ENCODE measurements at regions not wholly inside any gene's neighbourhood (a gene's known extent, or its start where the extent isn't known, plus 50 kb on each side); places are given as distances from the start of the nearest gene placed in this dataset.
A peak's percentile ranks its signal among the peaks of the same experiment; 100 is the strongest.
"Not testable (repeated sequence)": the region's sequence is repeated elsewhere in the genome, so short reads cannot be mapped to it uniquely, and the experiment has no call there.

DNA sequence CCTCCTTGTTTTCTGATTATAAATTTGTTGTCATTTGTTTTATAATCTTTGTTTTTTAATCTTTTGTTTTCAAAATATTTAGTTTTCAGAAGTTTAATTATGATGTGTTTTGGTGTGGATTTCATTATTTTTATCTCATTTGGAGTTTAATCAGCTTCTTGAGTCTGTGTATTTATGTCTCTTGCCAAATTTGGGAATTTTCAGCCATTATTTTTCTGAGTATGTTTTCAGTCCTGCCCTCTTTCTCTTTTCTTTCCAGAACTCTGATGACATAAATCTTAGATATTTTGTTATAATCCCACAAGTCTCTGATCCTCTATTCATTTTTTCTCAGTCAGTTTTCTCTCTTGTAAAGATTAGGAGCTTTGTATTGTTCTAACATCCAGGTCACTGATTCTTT lies 89.8 kb downstream of the RHOU start:
- DNase-seq = no peak

DNA sequence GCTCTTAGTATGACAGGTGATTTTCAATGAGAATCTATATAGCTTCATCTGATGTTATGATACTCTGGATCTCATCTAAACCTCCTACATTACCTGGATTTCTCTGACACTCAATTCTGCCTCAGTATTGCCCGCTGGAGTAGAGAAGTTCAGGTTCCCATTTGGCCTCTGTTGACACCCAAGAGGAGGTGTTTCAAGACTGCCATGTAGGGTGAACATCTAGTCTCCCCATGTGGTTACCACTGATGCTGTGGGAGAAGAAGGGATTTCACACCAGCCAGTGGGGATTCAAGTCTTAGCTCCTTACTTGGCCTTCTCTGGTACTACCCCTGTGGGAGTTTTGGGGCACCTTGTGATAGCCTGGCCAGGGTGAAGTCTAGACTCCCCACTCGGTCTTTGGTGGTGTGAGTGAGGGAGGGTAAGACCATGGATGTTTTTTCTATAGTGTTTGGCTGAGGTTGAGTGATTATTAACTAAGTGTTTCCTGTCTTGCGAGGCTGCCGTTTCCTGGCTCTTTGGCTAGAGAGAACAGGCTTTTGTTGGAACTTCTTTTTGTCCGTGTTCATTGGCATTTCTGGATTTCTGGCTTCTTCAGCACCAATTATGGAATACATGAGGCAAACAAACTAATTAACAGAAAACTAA lies 90.7 kb downstream of the RHOU start:
- DNase-seq = no peak

DNA sequence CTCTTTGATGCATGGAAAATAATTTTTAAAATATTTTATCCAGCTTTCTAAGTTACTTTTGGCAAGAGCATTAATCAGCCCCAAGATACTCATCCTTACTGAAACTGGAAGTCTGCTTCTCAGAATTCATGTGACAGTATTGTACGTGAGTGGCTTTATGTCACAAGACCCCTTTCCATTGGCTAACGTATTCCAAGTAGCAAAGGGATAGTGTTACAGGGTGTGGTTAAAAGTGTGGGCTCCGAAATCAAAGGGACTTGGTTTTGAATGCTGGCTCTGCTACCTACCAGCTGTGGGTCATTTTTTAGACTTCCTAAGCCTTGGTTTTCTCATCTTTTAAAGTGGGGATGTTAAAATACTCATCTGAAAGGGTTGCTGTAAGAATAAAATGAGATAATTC lies 91.7 kb downstream of the RHOU start:
- DNase-seq = no peak

DNA sequence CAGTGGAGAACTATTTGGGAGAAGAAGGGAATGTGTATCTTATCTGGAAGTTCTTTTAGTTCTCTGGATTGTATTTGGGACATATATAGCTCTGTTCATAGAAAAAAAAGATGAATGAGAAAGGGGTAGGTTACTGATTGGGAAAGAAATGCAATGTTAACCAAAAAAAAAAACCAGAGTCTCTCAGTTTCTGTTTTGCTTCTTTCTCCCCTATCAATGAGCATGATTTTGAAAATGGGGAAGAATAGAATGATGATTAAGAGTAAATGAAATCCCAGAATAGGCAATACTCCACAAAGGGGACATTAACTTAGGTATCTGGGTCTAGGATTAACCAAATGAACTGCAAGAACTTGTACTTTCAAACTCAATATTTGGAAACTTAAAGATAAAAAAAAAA lies 92.9 kb downstream of the RHOU start:
- no peak for DNase-seq

DNA sequence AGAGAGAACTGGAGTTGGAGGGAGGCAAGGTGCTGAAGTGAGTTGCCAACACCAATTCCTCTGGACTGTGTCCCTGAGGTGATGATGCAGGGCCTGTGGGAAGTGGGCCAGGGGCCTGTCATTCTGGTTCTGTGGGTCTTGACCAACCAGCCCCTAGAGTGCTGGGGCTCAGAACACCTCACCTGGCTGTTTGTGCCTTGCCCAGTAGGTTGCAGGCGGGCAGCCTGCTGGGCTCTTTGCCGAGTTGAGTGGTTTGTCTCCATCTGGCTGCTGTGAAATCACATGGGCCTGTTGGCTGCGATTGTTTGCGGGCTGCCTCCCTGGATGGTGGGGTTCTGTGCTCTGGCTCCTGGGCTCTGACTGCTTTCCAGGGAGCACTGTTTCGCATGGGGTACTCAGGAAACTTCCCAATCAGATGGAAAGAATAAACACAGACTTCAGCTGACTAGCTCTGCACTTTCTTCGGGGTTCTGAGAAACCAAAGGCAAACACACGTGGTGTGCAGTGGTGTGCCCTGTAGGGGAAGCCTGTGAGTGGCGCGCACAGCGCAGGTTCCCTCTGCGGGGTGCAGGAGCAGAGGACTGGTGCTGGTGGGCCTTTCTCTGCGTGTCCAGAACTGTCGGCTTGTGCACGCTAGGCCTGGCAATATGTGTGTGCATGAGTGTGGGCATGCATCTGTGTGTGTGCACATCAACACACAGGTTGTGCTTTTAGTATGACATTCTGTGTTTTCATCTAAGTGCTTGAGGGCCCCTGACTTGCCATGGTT lies 95.1 kb downstream of the RHOU start:
- no peak for DNase-seq

DNA sequence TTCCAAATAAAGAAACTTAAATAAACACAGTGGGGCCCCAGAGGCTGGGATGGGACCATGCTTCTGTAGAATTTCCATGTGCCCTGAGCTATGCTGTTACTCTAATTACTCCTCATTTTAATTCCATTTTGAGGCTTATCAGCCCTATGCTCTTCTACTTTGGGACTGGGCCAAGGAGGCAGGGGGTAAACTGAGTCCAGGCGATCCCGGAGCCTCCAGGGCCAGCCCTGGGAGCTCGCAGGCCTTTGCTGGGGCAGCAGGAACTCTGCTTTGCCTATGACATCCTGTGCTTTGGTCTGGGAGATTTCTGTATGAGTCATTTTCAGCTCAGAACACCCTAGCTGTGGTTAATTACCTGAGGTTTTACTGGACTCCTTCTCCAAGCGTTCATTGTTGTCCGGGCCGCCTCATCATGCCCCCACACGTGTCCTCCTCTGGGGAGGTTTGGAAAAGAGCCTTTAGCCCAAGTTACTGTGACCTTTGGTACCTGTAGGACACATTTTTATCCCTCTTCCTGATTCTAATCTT lies 95.7 kb downstream of the RHOU start:
- DNase-seq = peak; percentile 23

DNA sequence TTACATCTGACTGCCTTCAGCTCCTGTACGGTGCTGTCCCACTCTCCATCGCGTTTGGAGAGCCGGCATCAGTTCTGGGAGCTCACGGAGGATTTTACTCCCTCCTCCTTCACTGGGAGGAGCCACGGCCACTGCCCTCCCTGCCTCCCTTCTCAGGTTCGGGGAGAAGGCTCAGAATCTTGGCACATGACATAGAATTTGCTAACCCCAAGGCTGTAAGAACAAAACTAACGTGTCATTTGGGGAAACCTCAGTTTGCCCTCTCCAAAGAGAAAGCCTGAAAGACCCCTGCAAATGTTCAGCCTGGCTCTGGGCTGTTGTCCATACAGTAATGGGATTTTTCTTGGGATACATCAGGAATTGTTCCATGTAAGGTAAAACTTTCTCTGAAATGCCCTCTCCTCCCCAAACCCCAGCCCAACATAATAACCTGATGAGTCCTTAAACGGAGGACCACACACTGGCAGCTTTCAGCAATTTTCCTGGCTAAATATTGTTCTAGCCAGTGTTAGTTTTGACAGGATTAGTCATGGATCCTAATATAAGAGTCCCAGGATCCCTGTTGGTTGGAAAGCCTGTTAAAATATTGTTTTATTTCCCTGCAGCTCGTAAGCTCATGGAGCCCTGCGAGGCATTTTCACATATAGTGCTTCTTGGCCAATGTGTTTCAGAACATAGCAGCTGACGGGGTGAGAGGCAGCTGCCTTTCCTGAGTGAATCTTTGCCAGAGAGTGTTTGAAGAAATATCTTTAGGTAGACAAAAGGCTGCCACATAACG lies 98.8 kb downstream of the RHOU start:
- DNase-seq = no peak

GRCh38 chr1:228835456-228835855 lies 100.2 kb downstream of the RHOU start:
- DNase-seq = no peak

GRCh38 chr1:228835911-228836310 lies 100.6 kb downstream of the RHOU start:
- DNase-seq = no peak

DNA sequence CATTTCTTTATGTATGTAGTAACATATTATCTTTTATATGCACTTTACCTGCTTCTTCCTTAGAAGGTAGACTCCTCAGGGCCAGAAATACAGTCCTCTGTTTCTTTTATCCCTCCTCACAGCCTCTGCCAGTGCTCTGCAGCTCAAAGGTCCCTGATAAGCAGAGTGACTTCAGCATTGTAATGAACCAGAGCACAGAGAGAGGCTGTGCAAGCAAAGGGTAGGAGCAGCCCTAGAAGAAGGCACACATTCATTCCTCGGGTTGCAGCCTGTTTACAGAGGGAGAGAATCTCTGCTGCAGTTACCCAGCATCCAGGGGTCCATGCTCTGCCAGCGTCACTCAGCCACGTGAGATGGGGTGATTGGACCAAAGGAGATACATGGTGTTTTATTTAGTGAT lies 101.1 kb downstream of the RHOU start:
- DNase-seq = no peak

DNA sequence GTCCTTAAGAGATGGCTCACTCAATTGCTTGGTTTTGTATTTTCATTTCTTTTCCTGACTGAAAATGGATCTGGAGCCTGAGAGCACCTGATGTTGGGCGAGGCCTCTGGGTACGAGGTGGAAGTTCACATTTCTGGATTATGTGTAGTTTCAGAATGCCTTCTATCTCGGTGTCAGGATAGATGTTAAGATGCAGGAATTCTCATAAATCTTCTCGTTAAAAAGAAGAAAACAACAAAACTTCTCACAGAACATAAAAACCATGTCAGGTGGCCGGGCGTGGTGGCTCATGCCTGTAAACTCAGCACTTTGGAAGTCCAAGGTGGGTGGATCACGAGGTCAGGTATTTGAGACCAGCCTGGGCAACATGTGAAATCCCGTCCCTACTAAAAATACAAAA lies 101.8 kb downstream of the RHOU start:
- no peak for DNase-seq

GRCh38 chr1:228837817-228838716 lies 102.8 kb downstream of the RHOU start:
- DNase-seq = no peak

DNA sequence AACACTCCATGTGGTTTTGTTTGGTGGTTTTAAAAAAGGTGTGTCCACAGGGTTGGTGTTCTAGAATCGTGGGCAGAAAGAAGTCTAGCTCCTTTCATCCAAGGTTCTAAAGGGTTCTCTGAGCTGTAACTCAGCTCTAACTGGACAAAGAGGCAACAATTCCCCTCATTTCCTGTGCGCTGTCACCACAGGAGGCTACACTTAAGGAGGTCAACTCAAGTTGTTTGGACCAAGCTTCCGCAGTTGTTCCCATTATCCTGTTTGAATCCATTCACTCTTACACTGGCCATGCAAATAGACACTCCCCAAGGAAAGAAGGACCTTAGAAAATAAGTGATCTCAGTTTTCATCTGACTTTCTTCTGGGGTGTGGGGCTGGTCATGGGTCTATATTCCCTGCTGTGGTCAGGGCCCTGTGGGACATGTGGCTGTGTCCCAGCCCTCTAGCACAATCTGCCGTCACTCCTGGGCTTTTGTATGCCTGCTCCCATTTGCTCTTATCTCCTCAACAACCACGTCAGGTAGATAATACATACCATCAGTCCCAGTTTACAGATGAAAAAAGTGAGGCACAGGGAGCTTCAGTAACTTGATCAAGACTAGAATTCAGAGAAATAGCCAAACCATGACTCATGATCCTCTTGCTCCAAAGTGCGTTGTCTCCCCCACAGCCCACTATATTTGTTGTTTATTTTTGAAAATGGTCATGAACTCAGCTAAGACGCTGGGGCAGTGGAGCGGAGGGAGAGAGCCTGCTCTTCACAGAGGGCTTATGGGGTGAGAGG lies 103.6 kb downstream of the RHOU start:
- DNase-seq = no peak

- no peak for DNase-seq
These were observed 104.4 kb downstream of the RHOU start for GRCh38 chr1:228839656-228840055.

DNA sequence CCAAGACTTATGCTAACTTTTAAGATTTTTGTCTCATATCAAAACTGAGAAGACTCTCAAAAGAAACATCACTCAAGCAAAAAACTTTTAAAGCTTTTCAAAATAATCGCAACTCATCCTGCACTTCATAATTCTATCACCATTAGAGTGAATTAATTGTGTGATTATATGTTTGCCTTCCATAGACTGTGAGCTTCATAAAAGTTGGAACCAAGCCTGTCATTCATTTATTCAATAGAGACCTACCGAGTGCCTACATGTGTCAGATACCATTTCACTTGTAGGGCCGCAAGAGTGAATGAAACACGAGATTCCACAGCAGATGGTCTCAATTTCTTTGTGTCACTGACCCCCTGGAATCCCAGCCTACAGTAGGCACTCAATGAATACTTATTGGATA lies 106.4 kb downstream of the RHOU start:
- DNase-seq = no peak

- no peak for DNase-seq
These were observed 107.0 kb downstream of the RHOU start for GRCh38 chr1:228842094-228842775.

GRCh38 chr1:228845101-228845500 lies 109.8 kb downstream of the RHOU start:
- DNase-seq = no peak

- DNase-seq = no peak
These were observed 111.7 kb downstream of the RHOU start for GRCh38 chr1:228846952-228847351.

DNA sequence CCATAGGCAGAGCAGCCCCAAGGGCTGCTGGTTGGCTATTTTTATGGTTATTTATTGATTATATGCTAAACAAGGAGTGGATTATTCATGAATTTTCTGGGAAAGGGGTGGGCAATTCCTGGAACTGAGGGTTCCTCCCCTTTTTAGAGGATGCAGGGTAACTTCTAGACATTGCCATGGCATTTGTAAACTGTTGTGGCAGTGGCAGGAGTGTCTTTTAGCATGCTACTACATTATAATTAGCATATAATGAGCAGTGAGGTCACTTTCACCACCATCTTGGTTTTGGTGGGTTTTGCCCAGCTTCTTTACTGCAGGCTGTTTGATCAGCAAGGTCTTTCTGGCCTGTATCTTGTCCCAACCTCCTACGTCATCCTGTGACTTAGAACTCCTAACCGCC lies 112.2 kb downstream of the RHOU start:
- not testable (repeated sequence) for DNase-seq

DNA sequence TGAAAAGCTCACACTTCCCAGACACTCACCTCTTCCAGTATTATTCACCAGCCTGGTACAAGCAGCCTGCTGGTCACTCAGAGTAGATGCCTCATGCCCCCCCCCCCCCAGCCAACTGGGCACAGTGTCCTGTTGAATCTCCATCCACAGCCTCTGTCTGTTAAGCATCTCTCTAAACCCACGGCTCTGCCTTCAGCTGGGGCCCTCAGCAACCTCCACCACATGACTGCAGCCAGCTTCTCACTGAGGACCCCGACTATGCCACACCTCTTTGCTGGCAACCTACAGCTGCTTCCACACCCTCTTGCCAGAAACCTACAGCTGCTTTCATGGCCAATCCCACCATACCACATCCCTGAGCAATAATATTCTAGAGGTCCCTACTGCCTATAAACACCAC lies 113.1 kb downstream of the RHOU start:
- no peak for DNase-seq

GRCh38 chr1:228849011-228849541 lies 113.8 kb downstream of the RHOU start:
- DNase-seq = no peak

Data from CD4-positive, alpha-beta T cell treated with Interleukin-10 for 1 hour (primary cell).